SKM-1 treated with dmso at 0.1 percent for 144 hours (cell line): ENCODE measurements at regions not wholly inside any gene's neighbourhood (a gene's known extent, or its start where the extent isn't known, plus 50 kb on each side); places are given as distances from the start of the nearest gene placed in this dataset.
"Not testable (repeated sequence)": the region's sequence is repeated elsewhere in the genome, so short reads cannot be mapped to it uniquely, and the experiment has no call there.

Experiments used
- DNase-seq: peaks from one replicate; lab custom pipeline; 2025; ENCODE audit not compliant: unreplicated experiment; lab: John Stamatoyannopoulos, UW

DNA sequence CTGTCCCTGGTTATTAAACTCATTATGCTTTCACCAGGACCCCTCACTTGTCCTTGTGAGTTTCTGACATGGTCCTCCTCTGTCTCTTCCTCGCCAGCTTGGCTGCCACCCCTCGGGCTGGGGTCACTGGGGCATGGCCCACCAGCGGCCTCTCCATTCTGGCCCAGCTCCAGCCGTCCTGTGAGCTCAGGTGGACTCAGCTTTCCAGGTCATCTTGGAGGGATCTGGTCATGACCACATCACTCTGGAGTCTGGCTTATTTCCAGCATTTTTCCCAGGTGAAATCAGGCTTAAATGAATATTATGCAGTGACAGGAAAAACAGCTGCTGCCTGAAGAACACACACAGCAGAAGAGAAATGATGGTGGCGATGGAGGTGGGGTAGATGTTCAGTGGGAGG lies 224.5 kb downstream of the ADAMTS15 start:
- DNase-seq: no peak

DNA sequence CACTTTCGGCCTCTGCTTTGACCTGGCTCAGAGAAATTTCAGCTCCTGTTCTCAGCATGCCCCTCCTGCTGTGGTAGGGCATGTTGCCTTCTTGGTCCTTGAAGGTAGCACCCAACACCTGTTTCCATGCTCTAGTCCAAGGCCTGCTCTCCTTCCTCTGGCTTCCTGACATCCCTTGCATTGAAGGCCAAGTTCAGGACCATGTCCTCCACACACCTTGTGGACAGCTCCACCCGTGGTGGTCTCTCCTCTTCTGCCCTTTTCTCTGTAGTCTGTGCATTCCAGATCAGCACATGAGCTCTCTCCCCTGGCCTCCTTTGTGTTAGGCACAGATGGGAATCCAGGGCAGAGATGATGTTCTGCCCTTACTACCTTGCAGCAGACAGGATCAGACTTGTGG lies 225.3 kb downstream of the ADAMTS15 start:
- no peak for DNase-seq

DNA sequence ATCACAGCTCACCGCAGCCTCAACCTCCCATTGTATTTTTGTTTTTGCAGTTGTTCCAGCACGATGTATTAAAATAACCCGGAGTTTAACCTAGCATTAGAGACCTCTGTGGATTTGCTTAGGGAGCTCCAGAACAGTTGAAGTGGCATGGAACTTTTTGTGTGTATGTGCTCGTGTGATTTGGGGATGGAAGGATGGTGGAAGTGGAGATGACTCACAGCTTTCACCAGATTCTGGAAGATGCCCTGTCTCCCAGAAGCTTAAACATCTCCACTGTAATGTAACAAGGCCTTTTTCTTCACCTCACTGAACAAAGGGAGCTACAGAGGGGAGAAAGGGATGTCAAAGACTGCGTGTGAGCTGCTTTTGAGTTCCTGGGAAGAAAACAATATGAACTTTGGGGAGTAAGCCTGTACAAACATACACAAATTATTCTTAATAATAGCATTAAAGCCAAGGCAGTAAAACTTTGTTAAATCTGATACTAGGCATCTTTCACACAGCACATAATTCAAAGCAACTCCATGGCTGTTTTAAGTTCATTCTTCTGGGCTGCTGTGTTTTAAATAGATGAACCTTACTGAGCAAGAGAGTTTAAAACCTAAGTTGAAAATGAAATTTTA lies 226.4 kb downstream of the ADAMTS15 start:
- DNase-seq: no peak

DNA sequence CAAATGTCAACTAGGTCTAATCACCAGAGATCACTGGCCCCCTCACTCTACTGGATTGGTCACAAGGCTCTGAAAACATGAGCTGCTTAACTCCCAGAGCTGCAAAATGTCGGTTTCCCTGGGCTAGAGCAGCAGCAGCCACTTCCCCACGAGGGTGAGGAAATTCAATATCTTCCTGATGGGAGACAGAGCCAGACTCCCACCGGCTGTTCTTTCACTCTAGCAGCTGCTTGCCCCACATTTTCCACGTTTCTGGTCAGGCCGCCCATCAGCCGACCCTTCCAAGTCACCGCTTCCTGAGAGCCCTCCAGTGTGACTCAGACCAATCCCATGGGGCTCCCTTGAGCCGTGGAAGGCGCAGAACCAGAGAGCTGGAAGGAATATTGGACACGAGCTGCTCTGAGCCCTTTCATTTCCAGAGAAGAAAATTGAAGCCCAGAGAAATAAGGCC lies 227.0 kb downstream of the ADAMTS15 start:
- DNase-seq: no peak

DNA sequence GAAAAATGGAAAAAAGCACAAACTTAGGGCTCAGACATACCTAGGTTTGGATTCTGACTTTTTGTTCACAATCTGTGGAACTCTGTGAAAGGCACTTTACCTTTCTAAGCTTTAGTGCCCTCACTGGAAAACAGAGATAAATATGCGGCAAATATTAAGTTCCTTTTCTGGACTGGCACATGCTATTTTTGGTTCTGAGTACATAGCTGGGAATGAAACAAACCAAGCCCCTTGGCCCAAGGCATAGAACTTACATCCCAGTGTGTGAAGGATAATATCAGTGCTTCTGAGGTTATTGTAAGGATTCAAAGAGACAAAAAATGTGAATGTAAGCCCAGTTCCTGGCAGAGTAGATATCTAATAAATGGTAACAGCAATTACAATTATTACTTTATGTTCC lies 227.5 kb downstream of the ADAMTS15 start:
- no peak for DNase-seq

DNA sequence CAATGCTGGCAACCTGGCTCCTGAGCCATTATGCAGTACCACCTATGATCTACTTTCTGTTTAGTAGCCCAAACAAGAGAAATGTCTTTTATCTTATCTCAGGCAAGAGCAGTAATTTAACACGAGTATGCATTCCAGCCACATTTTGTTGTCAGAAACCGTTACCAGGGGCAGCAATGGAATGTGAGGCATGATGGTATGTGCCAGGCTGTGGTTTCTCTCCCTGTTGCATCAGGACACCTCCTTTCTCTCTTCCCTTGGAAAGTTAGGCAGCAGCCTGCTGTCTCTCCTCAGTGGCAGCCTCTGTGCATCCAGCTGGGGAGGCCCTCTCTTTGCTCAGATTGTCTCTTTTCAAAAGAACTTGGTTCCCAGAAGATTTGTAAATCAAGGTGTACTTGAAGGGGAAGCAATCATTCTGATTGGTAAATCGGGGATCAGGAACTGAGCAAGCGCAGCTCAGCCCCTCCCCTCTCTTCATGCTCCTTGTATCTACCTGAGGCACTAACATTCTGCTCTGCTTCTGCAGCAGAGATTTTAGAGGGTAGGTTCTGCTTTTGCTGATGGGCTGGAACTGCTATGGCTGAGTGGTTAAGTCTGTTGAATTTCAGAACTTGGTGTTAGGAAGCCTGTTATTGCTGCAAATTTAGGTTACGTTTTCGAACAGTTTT lies 229.2 kb downstream of the ADAMTS15 start:
- no peak for DNase-seq

DNA sequence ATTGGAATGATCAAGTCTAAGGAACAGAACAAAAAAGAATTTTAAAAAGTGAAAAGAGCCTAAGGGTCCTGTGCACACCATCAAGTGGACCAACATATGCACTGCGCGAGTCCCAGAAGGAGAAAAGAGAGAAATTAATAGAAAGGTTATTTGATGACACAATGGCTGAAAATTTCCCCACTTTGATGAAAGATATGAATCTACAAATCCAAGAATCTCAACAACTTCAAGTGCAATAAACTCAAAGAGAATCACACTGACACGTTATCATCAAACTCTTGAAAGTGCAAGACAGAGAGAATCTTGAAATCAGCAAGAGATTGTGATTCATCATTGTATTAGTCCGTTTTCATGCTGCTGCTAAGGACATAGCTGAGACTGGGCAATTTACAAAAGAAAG lies 230.8 kb downstream of the ADAMTS15 start:
- no peak for DNase-seq

DNA sequence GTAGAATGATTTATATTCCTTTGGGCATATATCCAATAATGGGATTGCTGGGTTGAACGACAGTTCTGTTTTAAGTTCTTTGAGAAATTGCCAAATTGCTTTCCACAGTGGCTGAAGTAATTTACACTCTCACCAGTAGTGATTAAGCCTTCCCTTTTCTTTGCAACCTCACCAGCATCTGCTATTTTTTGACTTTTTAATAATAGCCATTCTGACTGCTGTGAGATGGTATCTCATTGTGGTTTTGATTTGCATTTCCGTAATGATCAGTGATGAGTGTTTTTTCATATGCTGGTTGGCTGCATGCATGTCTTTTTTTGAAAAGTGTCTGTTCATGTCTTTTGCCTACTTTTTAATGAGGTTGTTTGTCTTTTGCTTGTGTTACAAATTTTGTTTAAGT lies 233.8 kb downstream of the SNX19 start:
- not testable (repeated sequence) for DNase-seq

DNA sequence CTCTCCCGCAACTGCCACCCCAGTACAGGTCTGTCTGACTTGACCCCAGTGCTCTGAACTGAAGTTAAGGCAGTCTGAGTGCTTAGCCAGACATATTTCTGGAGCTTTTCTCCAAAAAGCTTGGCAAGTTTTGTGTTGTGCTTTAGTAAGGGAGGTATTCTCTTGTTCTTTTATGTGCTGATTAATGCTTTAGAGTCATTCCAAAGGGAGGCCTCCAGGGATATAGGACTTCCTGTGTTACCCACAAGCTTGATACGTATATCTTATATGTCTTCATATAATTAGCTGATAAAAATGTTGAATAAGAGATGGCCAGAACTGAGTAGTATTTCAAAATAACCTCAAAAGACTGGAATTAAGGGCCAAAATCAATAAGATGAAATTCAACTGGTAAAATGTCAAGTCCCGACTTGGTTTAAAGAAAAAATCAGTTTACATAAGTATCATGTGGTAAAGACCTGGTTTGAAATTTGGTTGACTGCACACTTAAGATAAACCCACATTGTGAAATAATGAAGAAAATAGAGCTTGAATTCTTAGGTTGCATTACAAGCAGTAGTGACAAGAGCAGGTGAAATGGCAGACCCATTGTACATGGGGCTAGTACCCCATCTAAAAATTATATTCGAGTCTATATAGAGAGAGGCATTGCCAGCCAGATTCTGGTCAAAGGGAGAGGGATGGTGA lies 226.9 kb downstream of the SNX19 start:
- no peak for DNase-seq

DNA sequence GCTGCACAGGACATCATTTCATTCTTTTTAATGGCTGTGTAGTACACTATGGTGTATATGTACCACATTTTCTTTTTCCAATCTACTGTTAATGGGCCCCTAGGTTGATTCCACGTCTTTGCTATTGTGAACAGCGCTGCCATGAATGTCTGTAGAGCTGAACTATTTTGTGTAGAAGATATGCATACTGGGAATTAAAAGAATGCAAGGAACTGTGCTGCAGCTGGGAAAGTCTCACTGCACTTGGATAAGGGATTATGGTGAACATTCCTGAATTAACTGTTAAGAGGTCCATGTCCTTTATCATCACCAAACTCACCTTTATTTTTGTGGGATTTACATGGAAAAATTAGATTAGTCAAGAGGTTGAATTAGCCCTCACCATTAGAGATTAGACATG lies 224.7 kb downstream of the SNX19 start:
- DNase-seq: no peak

DNA sequence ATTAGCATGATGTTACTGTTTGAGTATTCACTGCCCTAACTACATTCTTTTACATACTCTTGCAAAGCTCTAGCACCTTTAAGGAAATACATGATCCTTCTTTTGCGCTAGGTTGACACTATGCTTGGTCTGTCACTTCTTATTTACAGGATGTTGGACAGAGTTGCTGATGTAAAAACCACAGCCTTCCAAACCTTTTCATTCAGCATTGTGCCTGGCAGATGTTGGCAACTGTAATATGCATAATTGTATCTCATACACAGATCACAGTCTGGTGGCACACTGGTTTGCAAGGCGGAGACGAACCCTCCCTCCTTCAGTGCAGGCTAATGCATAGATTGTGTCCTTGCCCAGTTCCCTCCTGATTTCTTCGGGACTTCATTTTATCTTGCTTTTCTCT lies 224.1 kb downstream of the SNX19 start:
- DNase-seq: no peak

DNA sequence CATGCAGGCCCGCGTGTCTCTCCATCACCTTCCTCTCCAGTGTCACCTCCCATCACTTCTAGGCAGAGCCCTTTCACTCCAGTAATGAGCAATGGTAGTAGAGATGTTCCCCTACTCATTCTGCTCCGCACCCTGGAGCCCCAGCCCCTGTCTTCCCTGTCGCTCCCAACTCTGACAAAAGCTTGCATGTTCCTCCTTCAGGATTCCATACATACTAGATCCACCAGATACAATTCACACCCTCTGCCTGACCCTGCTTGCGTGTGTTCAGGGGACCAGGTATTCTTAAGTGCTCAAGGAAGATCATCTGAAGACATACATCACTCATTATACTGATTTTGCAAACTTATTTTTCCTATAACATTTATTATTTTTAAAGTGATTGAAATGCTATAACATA lies 222.7 kb downstream of the SNX19 start:
- DNase-seq: no peak

DNA sequence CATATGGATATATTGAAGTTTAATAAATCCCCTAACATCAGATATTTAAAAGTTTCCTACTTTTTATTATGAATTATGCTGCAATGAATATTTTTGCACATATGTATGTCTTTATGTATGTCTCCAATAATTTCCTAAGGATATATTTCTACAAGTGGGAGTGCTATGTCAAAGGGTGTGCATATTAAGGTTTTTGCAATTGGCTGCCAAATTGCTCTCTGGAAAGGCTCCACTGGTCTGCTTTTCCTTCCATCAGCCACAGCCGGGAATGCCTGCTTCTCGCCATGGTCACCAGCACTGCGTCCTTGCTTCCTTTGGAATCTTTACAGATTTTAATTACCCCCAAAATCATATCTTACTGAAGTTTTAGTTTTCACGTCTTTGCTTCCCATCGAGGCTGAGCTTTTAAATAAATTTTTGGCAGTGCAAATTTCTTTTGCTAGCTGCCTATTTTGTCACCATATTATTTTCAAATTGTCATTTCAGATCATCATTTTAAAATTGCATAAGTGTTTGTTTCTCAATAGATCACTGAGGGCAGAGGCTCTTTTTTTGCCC lies 221.7 kb downstream of the SNX19 start:
- DNase-seq: no peak

DNA sequence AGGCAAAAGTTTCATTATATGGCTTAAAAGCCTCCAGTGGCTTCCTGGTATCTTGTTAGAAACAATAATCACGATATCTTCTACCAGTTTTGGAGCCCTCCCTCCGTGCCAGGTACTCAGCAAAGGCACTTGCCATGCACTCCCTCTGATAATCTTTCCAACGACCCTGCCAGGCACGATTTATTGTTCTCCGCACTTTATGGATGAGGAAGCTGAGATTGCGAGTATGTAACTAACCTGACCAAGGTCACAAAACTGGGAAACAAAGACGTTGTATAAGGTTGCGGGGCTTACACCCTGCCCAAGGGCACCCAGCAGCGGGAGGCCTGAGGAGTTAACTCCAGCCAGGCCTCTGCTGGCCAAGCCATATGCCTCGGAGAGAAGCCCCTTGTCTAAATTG lies 218.1 kb downstream of the SNX19 start:
- DNase-seq: no peak

DNA sequence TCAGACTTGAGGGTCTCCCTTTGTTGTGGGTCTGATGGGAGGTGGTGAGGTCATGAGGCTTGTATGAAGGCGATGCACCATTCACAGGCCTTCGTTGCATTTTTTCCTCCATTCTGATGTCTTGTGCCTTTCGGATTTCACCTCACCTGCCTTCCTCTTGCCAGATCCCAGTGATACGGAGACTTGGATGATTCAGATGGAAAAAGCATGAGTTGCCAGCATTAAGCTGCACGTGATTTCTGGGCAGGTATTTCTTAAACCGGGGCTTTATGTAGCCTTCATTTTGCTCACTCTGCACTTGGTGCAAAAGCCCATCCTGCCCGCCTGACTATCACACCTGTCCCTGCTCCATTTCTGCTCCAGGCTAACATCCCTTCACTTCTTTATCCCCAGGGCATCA lies 216.7 kb downstream of the SNX19 start:
- DNase-seq: no peak

DNA sequence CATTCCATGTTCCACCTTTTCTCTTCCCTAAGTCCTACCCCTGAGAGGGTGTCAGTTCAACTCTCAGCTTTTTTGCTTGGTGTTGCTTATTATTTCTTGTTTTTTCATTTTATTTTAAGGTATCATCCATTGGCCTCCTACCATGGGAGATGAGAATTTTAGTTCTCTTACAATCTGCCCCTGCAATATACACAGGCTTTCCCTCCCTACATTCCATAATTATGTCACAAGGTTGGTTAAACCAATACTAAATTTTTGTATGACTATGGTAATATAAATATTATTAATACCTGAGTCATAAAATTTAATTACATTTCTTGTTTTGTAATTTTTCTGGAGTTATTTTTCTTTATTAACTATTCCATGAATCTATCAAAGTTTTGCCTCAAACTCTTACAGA lies 216.2 kb downstream of the SNX19 start:
- no peak for DNase-seq

DNA sequence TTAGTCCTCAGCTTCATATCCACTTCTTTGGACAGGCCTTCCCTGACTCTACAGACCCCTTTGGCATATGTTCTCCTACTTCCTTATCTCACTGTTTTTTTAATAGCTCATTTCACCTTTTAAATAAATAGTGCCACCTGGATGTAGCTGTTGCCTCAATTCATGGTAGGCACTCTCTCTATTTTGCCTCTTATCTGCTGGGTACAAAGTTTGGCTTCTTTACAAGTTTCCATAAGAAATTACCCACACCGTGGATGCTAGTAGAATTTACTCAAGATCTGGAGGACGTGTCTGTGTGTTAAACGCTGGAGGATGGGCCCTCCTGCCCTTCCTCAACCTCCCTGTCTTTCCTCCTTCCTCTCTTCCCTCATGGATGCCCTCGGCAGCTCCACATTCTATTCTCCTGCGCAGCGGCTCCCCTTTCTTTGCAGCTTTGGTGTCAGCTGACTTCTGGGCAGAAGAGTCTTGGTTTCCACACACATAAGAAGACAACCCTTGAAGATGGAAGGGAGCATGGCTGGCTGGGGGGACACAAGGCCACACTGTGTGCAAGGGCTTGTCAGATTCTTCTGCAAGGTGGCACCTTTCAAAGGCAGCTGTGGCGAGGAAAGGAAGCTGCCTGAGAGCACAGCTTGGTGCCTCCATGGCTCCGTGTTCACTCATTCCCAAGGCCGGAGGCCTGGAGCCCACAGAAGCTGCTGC lies 212.6 kb downstream of the SNX19 start:
- DNase-seq: no peak

DNA sequence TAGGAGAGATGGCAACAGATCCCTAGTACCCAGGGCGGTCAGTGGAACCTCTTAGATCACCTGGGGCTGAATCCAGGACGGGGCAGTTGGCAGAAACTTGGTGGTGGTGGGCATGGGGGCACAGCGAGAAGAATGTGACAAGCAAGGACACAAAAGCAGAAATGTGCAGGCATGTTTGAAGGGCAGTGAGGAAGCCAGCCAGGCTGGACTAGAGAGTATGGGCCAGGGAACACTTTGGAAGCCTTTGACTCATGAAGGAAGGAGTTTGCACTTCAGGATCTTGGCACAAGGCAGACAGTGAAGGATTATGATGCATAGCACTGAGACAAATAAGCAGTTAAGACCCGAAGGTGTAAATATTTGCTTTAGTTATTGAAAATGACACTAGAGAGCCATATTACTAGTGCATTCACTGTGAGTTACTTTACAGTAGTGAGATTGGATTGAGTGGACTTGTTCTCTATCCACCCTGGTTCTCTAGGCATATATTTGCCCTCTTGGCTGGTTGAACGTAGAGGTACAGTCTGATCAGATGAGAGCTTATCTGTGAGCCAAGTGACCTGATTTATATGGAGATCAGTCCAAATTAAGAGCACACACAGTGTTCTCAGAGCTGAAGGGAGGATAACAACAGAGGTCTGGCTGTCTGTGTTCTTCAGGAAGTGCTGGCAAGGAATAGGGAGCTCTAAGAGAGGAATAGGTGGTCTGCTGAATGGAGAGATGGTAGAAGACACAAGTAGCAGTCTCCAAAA lies 210.4 kb downstream of the SNX19 start:
- DNase-seq: no peak

DNA sequence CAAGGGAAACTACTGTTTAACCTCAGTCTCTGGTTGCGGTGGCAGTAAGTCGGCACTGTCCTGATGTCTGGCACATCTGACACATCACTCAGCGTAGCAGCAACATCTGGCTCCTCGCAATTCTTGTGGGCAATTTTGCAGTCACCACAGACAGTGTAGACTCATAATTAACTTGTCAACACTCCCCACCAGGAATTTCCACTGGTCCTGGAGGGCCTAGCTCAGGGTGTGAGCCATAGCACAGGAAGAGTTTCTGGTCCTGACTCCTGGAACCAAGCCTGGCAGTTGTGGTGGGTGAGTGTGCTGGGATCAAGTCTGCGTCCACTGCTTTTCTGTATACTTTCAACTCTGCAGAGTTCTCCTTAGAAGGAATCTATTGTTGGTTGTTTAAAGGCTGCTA lies 209.7 kb downstream of the SNX19 start:
- no peak for DNase-seq

DNA sequence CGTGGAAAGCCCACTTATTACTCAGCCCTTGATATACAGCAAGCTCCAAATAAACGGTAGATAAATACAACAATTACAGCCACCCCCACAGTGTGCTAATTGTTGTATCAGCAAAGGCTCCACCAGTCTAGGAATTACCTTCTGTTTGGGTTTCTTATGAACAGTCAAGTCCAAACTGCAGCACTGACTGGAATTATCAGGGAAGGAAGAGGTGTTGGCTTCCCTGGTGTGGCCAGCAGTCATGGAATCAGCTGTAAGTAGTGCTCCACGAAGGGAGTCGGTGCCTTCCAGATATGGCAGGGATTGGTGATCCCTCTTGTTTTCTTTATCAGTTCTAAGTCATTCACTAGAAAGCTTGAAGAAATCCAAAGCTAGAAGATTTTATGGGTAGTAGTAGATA lies 209.1 kb downstream of the SNX19 start:
- DNase-seq: no peak

DNA sequence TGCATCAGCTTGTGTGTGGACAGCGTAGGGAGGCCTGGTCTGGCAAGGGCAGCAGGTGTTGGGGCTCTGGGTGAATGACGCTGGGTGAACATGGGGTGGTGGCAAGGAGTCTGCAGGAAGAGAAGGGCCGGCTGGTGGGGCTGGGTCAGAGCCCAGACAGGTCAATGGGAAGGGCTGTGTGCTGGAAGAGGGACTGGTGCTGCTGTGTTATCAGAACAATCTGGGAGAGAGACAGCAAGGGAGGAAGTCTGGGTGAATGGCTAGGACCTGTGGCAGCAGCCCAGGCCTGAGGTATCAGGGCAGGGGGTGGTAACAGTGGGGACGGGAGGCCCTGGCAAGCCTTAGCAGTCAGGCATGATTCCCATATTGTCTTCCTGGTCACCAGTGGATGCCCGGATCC lies 206.7 kb downstream of the SNX19 start:
- no peak for DNase-seq
